Activated T-cell treated with anti-CD3 and anti-CD28 coated beads, Interleukin-2, amount 50 U/mL, for 48 hours (primary cell): ENCODE measurements at regions not wholly inside any gene's neighbourhood (a gene's known extent, or its start where the extent isn't known, plus 50 kb on each side); places are given as distances from the start of the nearest gene placed in this dataset.

ENCODE experiments used
- DNase-seq, 2 experiments: peaks; one replicate each; pipeline ENCODE4 v3.0.0-alpha.2; 2020

DNA sequence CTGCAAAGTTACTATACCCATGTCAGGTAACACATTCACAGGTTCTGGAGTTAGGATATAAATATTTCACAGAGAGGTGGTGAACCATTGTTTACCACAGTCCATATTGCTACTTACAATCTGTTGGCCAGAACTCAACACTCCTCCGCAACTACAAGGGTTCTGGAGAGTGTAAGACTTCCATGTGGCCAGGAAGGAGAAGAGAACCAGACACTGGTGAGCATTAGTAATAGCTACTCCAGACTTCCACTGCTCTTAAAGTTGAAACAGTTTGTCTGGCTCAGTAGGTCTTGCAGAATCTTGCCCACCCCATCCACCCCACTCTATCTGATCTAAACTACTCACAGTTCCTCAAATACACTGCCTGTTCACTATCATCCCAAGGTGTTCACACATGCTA is 369.6 kb downstream of the DUSP6 start:
- no peak for DNase-seq

DNA sequence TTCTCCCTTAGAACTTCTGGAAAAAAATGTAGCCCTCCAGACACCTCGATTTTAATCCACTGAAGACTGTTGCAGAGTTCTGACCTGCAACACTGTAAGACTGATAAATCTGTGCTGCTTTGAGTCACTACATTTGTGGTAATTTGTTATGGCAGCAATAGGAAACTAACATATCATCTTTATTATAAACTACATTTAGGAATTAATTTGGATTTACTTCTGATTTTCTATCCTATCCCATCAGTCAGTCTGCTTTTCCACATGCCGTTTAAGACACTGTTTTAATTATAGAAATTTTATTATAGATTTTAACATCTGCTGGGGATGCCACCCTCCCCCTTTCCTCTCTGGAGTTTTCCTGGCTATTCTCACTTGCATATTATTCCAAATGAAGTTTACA is 375.2 kb downstream of the DUSP6 start:
- DNase-seq = no peak

- no peak for DNase-seq
These were observed 378.3 kb downstream of the DUSP6 start for GRCh38 chr12:88973998-88974397.

DNA sequence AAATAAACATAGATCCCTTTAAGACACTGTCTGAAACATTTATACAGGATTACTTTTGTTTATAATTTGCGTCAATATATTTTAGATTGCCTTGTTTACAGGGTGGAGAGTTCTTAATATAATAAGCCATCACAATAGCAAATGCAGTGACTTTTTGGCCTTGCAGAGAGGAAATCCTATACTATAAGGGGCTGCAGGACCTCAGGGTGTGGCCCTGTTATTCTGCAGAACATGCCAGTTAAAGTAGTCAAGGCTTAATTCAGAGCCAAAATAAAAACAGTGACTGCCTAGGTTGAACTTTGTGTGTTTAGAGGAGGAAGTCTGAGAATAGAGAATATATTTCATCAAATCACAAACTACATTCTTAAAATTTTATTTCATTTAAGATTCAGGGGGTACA is 381.6 kb downstream of the DUSP6 start:
- DNase-seq = no peak

DNA sequence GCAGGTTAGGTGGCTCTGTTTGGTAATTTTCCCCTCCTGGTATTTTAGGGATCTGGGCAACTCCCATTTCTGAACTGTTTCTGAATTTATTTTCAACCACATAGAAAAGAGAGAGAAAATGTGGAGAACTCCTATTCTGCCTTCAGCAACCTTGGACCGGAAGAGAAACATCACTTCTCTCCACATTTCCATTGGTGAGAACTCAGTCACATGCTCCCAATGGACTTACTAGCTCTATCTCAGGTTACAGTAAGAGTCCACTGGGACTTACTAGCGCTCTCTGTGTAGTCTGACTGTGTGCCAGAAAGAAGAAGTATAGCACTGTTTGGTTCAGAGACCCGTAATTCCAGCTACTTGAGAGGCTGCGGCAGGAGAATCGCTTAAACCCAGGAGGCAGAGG is 383.2 kb downstream of the DUSP6 start:
- DNase-seq = no peak

DNA sequence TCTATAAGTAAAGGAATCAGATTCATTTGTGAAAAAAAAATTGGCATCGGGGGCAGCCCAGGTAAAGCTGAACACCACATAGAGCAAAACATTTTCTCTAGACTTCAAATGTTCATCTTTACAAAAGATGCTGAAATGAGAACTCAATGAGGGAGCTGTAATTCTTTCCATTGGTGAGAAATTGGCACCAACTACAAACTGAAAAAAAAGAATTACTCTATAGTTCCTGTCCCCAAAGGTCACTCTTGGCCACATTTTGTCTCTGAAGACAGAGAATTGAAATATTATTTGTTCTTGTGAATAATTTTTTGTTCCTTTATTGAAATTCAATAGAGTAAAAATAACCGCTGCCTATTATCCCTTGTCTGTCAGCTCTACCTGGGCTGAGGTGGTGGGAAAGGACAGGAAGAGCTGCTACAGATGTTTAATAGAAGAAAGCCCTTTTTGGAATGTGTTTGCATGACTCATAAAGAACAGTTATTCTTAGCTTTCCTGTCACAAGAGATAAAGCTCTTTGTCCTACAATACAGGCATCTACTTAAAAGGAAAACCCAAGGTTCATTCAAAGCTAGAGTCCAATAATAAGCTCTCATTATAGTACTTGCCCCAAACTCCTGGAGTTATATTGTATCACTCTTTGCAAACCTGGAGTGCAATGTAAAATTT is 380.1 kb upstream of the KITLG start:
- DNase-seq = no peak

DNA sequence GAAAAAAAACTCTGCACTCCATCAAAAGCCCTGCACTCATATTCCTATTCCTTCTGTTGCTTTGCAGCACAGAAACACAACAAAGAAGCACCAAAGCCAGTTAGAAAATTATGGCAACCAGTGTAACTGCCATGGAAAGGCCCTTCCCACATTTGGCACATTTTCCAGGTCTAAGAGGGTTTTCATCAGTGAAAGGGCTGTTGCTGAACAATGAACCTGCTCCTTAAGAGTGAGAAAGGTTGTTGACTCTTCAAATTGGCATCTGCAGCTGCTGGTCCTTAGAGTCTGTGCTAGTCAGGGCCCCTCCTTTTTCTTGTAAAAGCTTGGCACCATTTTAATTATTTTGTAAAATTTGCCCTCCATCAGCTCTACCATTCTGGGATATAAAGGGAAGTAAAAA is 378.7 kb upstream of the KITLG start:
- DNase-seq = no peak

DNA sequence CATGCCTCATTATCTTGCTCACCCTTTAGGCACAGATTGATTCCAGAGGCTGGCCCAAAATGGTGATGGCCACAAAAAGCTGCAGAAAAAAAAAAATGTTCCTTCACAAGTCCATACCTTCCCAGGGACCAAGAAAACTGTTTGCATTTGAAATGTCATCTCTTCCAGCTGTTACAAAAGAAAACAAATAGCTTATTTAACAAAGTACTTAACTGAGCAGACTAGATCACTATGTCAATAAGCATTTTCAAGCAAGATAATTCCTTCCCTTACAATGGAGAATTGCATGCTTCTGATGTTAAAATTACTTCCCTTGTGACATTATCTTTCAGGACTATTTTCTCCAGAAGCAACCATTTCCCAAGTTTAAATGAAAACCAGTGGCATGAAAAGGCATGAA is 377.9 kb upstream of the KITLG start:
- no peak for DNase-seq

DNA sequence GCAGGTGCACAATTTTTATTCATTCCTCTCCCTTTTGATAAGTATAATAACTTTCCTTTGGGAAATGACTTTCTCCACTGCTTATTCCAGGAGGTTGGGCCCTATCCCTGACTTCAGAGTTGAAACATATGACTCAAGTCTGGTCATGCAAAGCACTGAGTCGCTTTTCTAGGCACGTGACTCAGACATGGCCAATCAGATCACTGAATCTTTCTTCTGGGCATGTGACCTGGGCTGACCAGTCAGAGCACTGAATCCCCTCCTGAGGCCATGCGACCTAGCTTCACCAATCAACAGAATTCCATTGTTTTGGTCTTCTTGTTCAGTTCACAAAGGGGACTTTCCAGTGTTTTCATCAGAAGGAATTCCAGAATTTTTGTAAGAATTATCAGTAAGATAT is 377.1 kb upstream of the KITLG start:
- DNase-seq = no peak

DNA sequence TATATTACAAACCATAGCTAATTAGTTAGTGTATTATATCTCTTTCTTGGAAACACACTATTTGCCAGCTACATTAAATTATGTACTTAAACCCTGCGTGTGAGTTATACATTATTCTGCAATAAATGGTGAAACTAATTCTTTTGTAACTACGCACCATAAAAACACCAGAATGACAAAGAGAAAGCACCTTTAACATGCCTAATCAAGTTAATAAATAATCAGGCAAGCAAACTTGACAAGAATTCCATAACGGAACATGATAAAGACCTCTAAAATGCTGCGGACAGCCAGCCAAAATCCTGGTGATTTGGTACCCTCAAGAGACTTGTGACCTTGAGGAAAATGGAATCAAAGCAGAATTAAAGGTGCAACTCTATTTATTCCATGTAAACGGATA is 375.3 kb upstream of the KITLG start:
- no peak for DNase-seq

GRCh38 chr12:88953029-88953586 is 372.8 kb upstream of the KITLG start:
- DNase-seq = no peak

GRCh38 chr12:88952562-88952942 is 372.3 kb upstream of the KITLG start:
- DNase-seq = no peak

DNA sequence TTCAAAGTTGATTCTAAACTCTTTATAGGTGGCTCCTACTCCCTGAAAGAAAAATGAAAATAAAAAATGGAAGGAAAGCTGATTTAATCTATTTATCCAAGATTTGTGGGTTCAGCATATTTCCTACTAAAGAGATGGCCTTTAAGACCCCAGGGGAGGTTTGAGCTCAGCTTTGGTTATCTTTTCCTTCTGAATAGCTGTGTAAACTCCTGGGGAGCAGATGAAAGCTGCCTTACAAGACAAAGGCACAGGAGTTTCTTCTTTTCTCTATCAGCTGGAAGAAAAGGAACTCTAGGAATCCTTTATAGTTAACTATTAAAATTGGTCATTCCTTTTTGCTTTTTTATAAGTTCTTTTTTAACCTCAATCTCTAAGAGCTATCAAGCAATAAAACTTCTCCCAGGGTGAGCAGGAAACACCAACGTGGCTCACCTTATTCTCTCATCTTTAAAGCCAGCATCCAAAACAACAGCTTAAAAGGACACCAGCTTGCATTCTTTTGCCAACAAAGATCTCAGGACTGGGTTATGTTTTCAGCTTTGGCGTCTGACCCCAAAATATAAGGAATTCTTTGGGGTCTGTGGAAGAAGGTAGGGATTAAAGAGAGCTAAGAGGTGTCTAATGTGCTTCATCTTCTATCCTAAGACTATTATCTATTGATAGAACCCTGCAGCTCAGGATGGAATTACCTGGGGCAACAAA is 371.7 kb upstream of the KITLG start:
- DNase-seq = no peak

GRCh38 chr12:88951177-88951576 is 370.9 kb upstream of the KITLG start:
- DNase-seq = no peak

DNA sequence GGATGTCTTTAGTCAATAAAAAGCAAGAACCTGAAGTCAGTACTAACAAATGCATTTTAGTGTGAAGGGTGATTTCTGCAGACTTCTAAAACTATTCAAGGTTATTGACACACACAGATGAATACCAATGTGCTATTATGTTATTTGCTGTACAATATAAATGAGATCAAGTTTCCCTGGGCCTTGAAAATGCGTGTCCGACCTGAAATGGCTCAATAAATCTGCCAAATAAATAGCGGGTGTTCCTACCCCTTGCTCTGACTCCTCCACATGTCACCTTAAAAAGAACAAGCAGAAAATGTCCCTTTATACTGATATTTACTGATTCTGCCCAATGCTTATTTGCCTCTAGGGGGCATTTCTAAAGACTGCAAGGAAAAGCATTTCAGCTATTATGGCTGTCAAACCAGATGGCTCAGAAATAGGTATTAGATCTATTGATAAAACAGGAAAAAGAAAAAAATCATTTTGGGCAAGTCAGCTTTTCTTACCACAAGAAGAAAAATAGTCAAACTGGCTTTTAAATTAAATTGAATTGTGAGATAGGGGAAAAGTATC is 367.3 kb upstream of the KITLG start:
- no peak for DNase-seq

DNA sequence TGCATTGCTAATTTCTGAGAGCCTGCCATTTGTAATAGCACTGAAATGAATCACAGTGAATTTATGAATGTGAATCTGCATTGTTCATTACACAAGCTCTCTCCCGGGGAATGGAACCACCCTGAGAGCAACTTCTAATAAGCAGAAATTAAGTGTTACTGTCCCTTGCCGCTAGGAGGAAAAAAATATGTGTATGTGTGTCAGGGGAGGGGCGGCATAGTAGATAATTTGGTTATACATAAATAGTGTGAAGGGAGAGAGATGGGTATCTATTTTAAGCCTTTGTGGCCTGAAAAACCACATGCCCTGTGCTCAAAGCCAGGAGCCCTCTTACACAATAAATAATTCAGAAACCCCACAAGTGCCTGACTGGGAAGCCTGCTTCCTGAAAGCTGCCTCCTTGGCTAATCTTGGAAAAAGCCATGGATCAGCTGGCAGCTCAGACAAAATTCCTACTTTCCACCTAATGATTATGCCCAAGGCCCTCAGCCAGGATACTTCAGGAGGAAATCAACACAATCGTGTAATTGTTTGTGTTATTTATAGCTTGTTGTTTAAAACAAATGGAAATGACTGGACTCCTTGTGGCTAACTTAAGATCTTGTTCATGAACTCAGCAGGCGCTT is 366.2 kb upstream of the KITLG start:
- no peak for DNase-seq

DNA sequence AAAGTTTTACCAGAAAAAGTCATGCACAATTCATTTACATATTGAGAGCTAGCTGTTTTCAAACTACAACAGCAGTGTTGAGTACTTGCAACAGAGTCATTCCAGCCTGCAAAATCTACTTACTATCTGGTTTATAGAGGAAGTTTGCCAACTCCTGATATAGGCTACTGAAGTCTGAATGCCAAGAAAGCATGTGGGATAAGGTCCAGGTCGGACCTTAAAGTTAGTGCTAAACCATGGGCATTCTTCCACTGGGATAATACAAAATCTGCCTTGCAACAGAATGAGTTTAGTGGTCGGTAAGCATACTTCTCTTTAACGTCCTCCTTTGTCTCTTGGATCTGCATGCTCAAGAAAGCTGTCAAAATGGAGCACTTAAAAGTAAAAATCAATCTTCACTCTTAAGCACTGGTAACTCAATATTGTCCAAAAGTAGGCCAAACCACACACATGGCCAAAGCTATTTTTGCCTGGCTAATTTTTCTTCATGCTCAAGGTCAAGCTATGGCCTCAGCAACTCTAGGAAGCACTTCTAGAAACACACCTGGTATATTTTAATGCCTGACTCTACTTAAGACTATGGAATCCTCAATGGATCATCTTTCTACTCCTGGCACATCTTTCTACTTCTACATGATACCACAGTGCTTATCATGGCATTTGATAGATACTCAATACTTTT is 364.9 kb upstream of the KITLG start:
- no peak for DNase-seq

DNA sequence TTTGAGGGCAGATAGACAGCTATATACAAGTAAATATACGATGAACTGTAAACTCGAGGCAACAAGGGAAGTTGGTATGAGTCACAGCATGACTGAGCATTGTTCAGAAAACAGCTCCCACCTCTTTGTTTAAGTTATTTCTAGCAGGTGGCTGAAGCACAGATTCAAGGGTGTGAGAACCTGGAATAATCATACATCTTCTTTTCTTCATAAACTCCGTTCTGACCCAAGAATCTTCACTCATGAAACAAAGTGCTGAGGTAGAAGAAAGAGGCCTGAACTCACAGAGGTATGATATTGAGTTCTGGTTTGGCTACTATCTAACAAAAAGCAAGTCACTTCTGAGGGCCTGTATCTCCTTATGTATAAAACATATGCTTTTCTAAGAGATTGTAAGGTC is 364.1 kb upstream of the KITLG start:
- DNase-seq = no peak

GRCh38 chr12:88940854-88941253 is 360.6 kb upstream of the KITLG start:
- DNase-seq = no peak

DNA sequence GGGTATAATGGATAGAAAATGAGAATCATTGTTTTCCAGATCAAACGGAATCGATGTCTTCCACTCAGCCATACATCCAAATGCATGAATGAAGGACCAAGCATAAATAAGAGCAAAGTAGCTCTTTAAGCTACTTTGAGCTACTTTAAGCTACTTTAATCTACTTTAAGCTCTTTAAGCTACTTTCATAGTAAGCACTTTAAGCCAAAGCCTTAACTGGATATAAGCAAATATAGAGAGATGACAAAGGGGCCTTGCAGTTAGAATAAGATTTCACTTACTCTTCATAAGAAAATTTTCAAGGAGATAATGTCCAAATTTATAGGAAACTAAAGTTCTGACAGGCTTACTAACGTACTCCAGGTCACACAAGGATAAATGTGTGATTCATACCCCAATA is 355.6 kb upstream of the KITLG start:
- DNase-seq = no peak

- no peak for DNase-seq
These were observed 354.0 kb upstream of the KITLG start for GRCh38 chr12:88934163-88934747.

- DNase-seq = no peak
These were observed 352.2 kb upstream of the KITLG start for GRCh38 chr12:88932457-88932856.

DNA sequence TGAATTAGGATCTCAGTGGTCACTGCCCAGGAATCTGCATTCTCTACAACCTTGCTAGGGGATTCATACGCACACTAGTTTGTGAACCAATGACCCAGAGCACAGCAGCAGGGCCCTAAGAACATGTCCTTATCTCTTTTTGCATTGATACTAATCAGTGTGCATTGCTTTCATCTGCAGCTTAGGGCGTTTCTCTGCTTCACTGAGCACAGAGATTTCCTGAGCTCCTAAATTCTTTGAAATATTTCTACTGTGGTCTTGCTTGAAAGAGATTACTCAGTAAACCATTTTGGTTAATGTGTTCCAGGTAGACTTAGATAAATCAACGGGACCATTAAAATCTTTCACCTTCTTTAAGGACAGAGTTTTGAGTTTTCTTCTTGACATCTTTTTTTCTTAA is 351.3 kb upstream of the KITLG start:
- no peak for DNase-seq
